NT2/D1 (cell line): ENCODE measurements at regions not wholly inside any gene's neighbourhood (a gene's known extent, or its start where the extent isn't known, plus 50 kb on each side); places are given as distances from the start of the nearest gene placed in this dataset.

ENCODE experiments used
- DNase-seq: peaks from one replicate; pipeline ENCODE4 v3.0.0-alpha.2; 2011; ENCODE audit warnings: low read depth, low spot score
- H3K27me3 ChIP-seq: 2 replicates; pipeline ENCODE4 v1.6.0; 2011; ENCODE audit warnings: mild to moderate bottlenecking; ENCODE audit not compliant: insufficient read length, insufficient read depth
- H3K36me3 ChIP-seq: 2 replicates; pipeline ENCODE4 v1.6.1; 2011; ENCODE audit warnings: mild to moderate bottlenecking, low read length, mixed read lengths; ENCODE audit not compliant: insufficient read depth, insufficient read length
- H3K4me1 ChIP-seq: 2 replicates; pipeline ENCODE4 v1.5.1; 2011; ENCODE audit not compliant: insufficient read depth, insufficient read length
- H3K4me3 ChIP-seq: 2 replicates; pipeline ENCODE4 v1.5.1; 2011; ENCODE audit warnings: low read depth; ENCODE audit not compliant: insufficient read length
- H3K9ac ChIP-seq: 2 replicates; pipeline ENCODE4 v1.6.0; 2011; ENCODE audit warnings: low read depth; ENCODE audit not compliant: insufficient read length
- H3K9me3 ChIP-seq: 2 replicates; pipeline ENCODE4 v1.5.1; 2011; ENCODE audit warnings: mild to moderate bottlenecking, low read length; ENCODE audit not compliant: insufficient read depth
- SUZ12 ChIP-seq: IDR thresholded peaks from 2 replicates; pipeline ENCODE4 v1.6.1; 2011; ENCODE audit not compliant: insufficient read length, insufficient read depth; ENCODE audit errors: extremely low read depth
- YY1 ChIP-seq: IDR thresholded peaks from 2 replicates; pipeline ENCODE4 v1.6.1; 2011; ENCODE audit not compliant: insufficient read length, insufficient read depth
- ZNF274 ChIP-seq: IDR thresholded peaks from 2 replicates; pipeline ENCODE4 v1.6.1; 2011; ENCODE audit warnings: mild to moderate bottlenecking, low read depth, low read length

DNA sequence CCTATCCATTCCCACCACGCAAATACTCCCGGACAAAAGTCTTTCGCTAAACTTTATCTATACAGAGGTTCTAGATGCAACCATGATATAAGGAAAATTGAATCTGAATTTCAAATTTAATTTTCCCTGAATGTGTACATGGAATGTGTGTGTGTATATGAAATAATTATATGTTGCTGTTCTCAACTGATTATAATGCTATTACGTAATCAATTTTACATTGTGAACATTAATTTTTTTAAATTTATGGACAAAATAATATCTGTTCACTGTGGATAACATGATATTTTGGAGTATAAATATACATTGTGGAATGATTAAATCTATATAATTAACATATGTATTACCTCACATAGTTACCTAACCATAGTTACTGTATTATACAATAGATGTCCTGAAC lies 1250.6 kb downstream of the EFNA5 start:
- no peak for DNase-seq
- Histone ChIP-seq H3K36me3 (no peaks in the 10 kb centered on the region), H3K4me1 (no peaks in the 10 kb centered on the region), H3K27me3 (no peaks in the 10 kb centered on the region), H3K9me3 (peaks cover 6% of the 10 kb centered on the region; the same call in 1 of the 2 replicates), H3K9ac (no peak overlapping the region), H3K4me3 (no peak overlapping the region)
- TF ChIP-seq SUZ12 (no peak), ZNF274 (no peak), YY1 (no peak)

DNA sequence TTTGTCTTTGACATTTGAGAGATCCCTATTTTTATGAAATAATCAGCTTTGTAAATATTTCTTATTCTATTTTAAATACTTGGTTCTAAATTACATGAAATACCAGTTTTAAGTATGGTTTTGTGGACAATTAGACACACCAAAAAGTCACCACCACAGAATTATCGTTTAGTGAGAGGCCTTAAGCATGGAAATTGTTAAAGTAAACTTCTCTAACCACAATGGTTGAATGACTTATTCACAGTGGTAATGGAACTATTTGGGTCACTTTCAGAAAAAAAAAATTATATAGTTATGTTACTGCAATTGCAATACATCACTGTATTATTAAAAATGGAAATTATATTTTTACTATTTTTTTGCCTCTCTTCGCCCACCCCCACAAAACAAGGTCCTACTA lies 1252.5 kb downstream of the EFNA5 start:
- TF ChIP-seq ZNF274 (no peak), SUZ12 (no peak), YY1 (no peak)
- H3K4me3 ChIP-seq: no peak overlapping the region
- no peaks in the 10 kb centered on the region for H3K36me3 ChIP-seq
- DNase-seq: no peak
- peaks cover 6% of the 10 kb centered on the region; the same call in 1 of the 2 replicates for H3K9me3 ChIP-seq
- no peaks in the 10 kb centered on the region for H3K4me1 ChIP-seq
- no peaks in the 10 kb centered on the region for H3K27me3 ChIP-seq
- no peak overlapping the region for H3K9ac ChIP-seq

DNA sequence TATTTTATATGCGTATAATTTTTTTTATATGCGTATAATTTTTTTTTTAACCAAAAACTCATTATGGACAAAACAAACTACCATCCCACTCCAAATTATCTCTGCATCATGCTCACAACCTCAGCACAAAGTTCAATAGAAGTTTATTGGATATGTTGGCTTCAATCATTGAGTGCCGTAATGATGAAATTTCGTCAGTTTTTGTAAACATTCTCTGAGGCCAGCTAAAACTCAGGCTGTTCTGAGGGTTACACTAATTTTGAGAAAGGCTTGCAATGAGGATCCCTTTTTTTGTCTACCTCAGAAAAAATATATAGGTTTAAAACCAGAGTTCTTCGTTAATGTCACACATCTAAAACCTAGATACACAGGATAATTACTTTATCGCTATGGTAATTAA lies 1253.2 kb downstream of the EFNA5 start:
- Histone ChIP-seq H3K36me3 (no peaks in the 10 kb centered on the region), H3K9ac (no peak overlapping the region), H3K4me3 (no peak overlapping the region), H3K27me3 (no peaks in the 10 kb centered on the region), H3K9me3 (peaks cover 1% of the 10 kb centered on the region; the same call in 1 of the 2 replicates), H3K4me1 (no peaks in the 10 kb centered on the region)
- TF ChIP-seq SUZ12 (no peak), YY1 (no peak), ZNF274 (no peak)
- DNase-seq: no peak

DNA sequence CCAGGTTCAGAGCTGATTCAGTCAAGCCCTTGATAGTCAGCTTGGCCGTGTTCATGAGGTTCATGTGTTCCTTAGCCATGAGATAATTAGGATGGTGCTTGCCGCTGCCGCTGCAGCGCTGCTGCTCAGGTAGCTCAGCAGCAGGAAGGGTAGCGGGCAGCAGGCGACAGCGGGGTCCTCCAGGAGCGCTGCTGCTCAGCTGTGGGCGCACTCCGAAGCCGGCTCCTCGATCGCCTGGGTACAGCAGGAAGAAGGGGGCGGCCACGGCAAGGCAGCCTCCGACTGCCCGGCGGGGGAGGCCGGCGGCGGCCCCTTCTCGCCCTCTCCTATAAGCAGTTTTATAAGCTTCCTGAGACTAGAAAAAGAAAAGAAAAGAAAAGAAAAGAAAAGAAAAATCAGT lies 1253.6 kb downstream of the EFNA5 start:
- no peak for TF ChIP-seq YY1
- TF ChIP-seq ZNF274: no peak
- no peak for TF ChIP-seq SUZ12
- no peaks in the 10 kb centered on the region for H3K36me3 ChIP-seq
- H3K27me3 ChIP-seq: no peaks in the 10 kb centered on the region
- H3K9me3 ChIP-seq: no peaks in the 10 kb centered on the region
- no peak overlapping the region for H3K4me3 ChIP-seq
- no peak for DNase-seq
- no peaks in the 10 kb centered on the region for H3K4me1 ChIP-seq
- H3K9ac ChIP-seq: no peak overlapping the region

DNA sequence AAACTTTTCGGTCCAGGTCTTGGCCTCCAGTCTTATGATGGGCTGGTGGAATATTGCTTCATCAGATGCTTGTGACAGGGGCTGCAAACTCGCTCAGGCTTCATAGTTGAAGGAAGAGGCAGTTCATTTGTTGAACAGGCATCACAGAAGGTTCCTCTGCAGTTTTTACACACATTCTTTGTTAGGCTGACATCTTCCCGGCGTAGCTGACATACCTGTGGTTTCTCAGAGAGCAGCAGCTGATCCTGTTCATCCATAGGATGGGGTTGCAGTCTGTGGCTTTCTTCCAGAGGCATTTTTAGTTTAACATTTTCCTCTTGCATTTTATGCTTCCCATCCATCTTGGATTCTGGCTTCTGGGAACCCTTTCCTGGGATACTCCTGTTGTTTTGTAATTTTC lies 1255.2 kb downstream of the EFNA5 start:
- Histone ChIP-seq H3K4me1 (no peaks in the 10 kb centered on the region), H3K27me3 (no peaks in the 10 kb centered on the region), H3K4me3 (no peak overlapping the region), H3K9me3 (no peaks in the 10 kb centered on the region), H3K9ac (no peak overlapping the region), H3K36me3 (no peaks in the 10 kb centered on the region)
- TF ChIP-seq YY1 (no peak), ZNF274 (no peak), SUZ12 (no peak)
- DNase-seq: no peak

DNA sequence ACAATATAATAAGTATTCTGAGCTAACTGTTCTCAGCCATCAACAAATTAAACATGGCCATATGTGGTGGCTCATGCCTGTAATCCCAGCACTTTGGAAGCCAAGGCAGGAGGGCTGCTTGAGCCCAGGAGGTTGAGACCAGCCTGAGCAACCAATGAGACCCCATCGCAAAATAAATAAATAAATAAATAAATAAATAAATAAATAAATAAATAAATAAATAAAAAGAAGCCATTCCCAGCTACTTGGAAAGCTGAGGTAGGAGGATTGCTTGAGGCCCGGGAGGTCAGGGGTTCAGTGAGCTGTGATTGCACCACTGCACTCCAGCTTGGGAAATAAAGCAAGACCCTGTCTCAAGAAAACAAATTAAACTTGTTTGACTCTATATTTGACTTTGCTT lies 1256.4 kb downstream of the EFNA5 start:
- H3K36me3 ChIP-seq: no peaks in the 10 kb centered on the region
- H3K9me3 ChIP-seq: no peaks in the 10 kb centered on the region
- no peak overlapping the region for H3K4me3 ChIP-seq
- DNase-seq: no peak
- TF ChIP-seq YY1 (no peak), SUZ12 (no peak), ZNF274 (no peak)
- H3K4me1 ChIP-seq: no peaks in the 10 kb centered on the region
- no peak overlapping the region for H3K9ac ChIP-seq
- H3K27me3 ChIP-seq: no peaks in the 10 kb centered on the region

DNA sequence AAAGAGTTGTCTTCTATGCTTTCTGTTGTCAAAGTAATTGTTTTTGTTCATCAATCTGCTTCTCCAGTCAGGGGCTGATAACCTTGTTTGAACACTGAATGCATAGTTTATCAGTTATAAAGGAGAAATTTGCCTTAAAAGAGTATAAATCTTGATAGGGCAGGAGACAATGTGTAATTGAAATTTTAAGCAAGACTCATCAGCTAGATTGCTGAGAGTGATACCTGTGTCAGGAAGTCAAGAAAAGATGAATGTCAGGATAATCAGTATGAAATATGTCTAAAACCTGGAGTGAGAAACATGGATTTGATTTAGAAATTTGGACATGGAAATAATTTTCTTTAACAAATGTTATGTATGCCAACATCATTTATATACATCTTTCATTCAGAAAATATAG lies 1258.1 kb downstream of the EFNA5 start:
- no peak for DNase-seq
- Histone ChIP-seq H3K27me3 (no peaks in the 10 kb centered on the region), H3K36me3 (no peaks in the 10 kb centered on the region), H3K4me1 (no peaks in the 10 kb centered on the region), H3K9ac (no peak overlapping the region), H3K4me3 (no peak overlapping the region), H3K9me3 (no peaks in the 10 kb centered on the region)
- TF ChIP-seq YY1 (no peak), SUZ12 (no peak), ZNF274 (no peak)

DNA sequence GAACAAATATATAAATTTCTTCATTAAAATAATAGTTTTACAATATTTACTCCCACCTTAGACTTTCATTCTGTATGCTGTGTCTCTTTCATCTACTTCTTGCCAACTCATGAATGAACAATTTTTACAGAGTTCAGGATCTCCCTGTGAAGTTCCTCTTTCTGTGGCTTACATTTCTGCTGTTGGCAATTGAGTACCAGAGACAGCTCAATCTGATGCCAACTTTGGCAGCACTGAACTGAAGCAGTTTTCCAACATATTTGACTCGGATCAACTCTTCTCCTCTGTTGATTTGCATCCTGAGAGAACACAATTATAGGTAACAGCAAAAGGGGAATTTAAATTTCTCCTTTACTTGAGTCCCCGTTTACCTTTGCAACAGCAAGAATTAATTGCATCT lies 1262.2 kb downstream of the EFNA5 start:
- H3K27me3 ChIP-seq: no peaks in the 10 kb centered on the region
- no peak for TF ChIP-seq YY1
- no peak for TF ChIP-seq SUZ12
- no peak for TF ChIP-seq ZNF274
- no peaks in the 10 kb centered on the region for H3K9me3 ChIP-seq
- H3K36me3 ChIP-seq: no peaks in the 10 kb centered on the region
- no peak overlapping the region for H3K4me3 ChIP-seq
- no peak overlapping the region for H3K9ac ChIP-seq
- H3K4me1 ChIP-seq: no peaks in the 10 kb centered on the region
- no peak for DNase-seq
